Sigmoid colon (tissue), 3 donors: ENCODE measurements at regions not wholly inside any gene's neighbourhood (a gene's known extent, or its start where the extent isn't known, plus 50 kb on each side); places are given as distances from the start of the nearest gene placed in this dataset.

Source experiments
- CTCF ChIP-seq, 4 experiments: fragments of 450-650 bp in 3 of 4; fragments of 200-600 bp in 1 of 4; IDR thresholded peaks; one replicate each; pipeline ENCODE4 v1.5.1; 2016 to 2019; ENCODE audit warnings: antibody characterized with exemption in 4 of 4, mild to moderate bottlenecking in 3 of 4, moderate library complexity in 2 of 4
- POLR2A ChIP-seq, 2 donors: fragments of 450-650 bp; IDR thresholded peaks; one replicate each; pipeline ENCODE4 v1.6.1; 2016; ENCODE audit warnings: antibody characterized with exemption in 2 of 2, mild to moderate bottlenecking in 2 of 2, moderate library complexity in 2 of 2

GRCh38 chr6:159360306-159360705 is 191.1 kb downstream of the FNDC1 start:
- TF ChIP-seq CTCF (IDR thresholded peaks at IDR 0.05) (no peak), POLR2A (IDR thresholded peaks at IDR 0.05) (no peak)
